Ovary (tissue), 3 donors: ENCODE measurements at regions not wholly inside any gene's neighbourhood (a gene's known extent, or its start where the extent isn't known, plus 50 kb on each side); places are given as distances from the start of the nearest gene placed in this dataset.

Experiments used
- POLR2A ChIP-seq: fragments of 450-650 bp; IDR thresholded peaks from one replicate; pipeline ENCODE4 v1.6.1; 2017; ENCODE audit warnings: antibody characterized with exemption, mild to moderate bottlenecking, moderate library complexity
- TF ChIP-seq, protein P1 (sequence below), 3 donors: fragments of 450-650 bp in 2 of 3; fragments of 200-600 bp in 1 of 3; IDR thresholded peaks; one replicate each; pipeline versions ENCODE4 v1.5.1 to v1.8.0; 2016 to 2022; ENCODE audit warnings: antibody characterized with exemption in 3 of 3, mild to moderate bottlenecking in 1 of 3
- donor health status: DM: no; HTN: no; CAD: no.

- TF ChIP-seq, protein P1, sequence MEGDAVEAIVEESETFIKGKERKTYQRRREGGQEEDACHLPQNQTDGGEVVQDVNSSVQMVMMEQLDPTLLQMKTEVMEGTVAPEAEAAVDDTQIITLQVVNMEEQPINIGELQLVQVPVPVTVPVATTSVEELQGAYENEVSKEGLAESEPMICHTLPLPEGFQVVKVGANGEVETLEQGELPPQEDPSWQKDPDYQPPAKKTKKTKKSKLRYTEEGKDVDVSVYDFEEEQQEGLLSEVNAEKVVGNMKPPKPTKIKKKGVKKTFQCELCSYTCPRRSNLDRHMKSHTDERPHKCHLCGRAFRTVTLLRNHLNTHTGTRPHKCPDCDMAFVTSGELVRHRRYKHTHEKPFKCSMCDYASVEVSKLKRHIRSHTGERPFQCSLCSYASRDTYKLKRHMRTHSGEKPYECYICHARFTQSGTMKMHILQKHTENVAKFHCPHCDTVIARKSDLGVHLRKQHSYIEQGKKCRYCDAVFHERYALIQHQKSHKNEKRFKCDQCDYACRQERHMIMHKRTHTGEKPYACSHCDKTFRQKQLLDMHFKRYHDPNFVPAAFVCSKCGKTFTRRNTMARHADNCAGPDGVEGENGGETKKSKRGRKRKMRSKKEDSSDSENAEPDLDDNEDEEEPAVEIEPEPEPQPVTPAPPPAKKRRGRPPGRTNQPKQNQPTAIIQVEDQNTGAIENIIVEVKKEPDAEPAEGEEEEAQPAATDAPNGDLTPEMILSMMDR (IDR thresholded peaks at IDR 0.05): no peak
- TF ChIP-seq POLR2A: no peak
Measured at GRCh38 chr14:22089940-22090339, 416.3 kb upstream of the OR4E1 start.
